ENCODE measurements at regions not wholly inside any gene's neighbourhood (a gene's known extent, or its start where the extent isn't known, plus 50 kb on each side); places are given as distances from the start of the nearest gene placed in this dataset.
A peak's percentile ranks its signal among the peaks of the same experiment; 100 is the strongest.
"Not testable (repeated sequence)": the region's sequence is repeated elsewhere in the genome, so short reads cannot be mapped to it uniquely, and the experiment has no call there.

GRCh38 chr18:32884543-32884942, 111.7 kb upstream of the KLHL14 start:
- peak; percentile 26 for DNase-seq (ENCODE audit: low spot score)

DNA sequence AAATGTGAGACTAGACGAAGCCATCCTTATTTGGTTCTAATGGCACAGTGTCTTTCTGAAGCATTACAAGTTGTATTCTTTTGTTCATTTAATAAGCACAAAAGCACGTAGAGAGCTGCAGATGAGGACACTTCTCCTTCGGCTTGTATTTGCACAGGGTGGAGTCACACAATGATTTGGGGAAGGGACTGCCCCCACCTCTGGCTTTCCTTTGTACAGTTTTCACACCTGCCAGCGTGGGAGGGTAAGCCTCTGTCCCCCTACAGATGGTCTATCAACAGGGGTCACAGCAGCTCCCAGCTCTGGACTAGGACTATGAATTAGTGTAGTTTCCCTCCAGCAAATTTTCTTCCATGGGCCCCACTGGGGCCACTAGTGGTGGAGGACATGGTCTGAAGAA, 108.2 kb upstream of the KLHL14 start:
- no peak for DNase-seq (ENCODE audit: low spot score)

DNA sequence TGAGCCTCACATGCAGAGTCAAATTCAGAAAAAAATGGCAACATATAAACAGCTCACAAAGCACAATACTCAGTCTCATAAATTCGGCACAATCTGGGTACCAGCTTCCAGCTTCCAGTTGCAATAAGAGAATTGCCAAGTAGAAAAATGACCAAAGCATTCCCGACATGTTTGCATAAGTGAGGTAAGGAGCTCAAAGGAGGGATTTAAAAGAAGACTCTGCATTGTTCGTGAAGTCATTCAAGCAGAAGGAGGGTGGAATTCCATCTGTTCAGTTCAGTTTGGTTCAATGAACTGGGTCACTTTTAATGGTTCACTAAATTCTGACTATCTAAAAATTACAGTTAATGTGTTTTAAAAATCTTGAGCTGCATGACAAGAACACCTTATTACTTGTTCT, 106.7 kb upstream of the KLHL14 start:
- no peak for DNase-seq (ENCODE audit: low spot score)

DNA sequence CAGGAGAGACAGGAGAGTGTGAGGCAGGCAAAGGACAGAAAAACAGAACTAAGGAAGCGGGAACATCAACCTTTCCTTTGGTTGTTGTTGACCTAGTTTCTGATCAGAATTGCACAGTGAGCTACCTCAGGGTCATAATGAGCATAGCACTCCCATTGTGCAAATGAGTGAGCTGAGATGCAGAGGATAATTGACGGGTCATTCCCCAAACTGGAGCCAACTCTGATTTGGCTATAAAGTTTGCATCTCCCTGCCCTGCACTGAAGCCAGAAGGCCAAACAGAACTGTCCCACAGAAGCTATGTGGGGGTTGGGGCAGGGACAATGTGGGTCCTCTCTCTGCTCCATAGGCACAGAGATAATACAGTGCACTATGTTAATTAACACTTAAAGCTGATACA, 105.6 kb upstream of the KLHL14 start:
- DNase-seq (ENCODE audit: low spot score) = no peak

- DNase-seq (ENCODE audit: low spot score) = no peak
Measured at GRCh38 chr18:32877371-32877770, 104.5 kb upstream of the KLHL14 start.

DNA sequence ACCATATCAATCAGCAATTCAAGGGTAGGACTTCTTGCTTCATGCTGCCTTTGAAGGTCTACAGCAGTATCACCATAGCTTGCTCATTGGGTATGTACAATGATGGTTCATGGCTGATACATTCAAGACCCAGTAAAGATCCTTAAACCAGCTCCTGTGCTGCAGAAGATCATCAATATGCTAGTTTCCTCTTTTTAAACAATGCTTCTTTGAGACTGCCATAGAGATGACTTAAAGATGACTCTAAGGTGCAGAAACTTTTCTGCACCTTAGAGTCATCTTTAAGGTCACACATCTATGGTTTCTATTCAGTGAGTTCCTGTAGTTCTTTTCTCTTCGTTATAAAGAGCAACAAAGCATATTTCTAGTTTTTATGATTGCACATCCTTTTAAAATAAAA, 102.8 kb upstream of the KLHL14 start:
- no peak for DNase-seq (ENCODE audit: low spot score)

DNA sequence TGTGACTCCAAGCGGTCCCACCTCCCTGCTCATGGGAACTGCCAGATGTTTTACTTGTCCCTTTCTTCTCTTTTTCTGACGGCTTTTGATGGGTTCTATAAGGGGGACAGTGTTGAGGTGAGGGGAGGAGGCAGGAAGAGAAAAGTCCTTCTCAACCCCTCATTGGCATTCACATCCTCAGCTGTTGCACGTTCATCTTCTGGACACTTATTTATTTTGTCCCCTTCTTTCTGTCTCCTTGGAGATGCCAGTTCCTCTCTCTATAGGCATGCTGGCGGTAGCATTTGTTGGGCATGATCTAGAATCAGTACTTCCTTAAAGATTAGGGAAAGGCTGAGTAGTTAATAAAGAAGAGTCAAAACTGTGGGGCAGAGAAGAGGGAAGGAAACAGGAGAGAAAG, 99.0 kb upstream of the KLHL14 start:
- DNase-seq (ENCODE audit: low spot score) = no peak

DNA sequence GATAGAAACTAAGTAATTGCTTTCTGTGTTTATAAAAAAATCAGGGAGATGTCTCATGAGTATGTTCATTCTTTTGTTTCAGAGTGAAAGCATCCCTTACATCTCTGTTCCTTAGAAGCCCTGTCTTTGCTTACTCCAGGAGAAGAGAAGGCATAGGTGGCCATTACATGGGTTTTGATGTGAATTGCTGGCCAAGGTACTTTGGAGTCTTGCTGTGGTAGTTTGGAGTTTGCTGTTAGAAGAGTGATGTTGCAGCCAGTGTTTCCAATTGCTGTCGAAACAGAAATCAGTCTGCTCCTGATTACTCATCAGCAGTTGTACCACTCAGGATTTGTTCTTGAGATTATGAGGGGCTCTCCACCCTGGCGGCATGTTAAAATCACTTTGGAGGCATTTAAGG, 97.8 kb upstream of the KLHL14 start:
- DNase-seq (ENCODE audit: low spot score) = no peak

- DNase-seq (ENCODE audit: low spot score) = peak; percentile 31
Measured at GRCh38 chr18:32868406-32868805, 95.6 kb upstream of the KLHL14 start.

DNA sequence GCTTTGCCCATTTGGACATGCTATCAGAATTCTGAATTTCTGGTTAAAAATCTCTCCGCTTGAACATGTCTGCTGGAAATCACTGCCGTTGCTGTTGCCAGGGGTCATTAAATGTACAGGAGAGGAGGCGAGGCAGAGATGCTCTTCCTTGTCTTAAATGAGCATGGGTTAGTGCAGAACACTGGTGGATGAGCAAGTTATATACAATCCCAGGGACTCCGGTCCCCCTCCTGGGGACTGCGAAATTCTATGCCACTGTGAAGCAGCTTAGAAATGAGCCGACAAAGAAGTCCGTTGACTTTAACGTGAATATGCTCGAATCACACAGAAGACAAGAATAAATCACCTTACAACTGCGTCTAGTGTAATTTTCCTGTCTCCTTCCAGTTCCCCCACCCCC, 95.1 kb upstream of the KLHL14 start:
- DNase-seq (ENCODE audit: low spot score) = no peak

DNA sequence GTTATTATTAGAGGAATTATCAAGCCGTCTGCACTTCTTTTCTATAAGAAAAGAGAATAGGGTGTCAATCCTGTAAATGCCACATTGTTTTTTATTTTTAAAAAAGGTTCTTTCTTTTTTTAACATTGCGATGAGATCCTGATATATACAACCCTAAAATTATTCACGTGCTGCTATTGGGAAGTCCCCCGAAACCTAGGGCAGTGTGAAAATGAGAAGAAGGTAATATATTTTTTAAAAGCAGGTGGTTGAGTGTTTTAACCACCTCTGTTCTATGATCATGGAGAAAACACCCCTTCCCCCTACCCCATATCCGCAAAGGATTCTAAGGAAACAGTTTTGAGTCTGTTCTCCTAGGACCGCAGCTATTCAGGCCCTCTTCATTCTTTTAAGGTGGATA, 94.5 kb upstream of the KLHL14 start:
- no peak for DNase-seq (ENCODE audit: low spot score)

- not testable (repeated sequence) for DNase-seq (ENCODE audit: low spot score)
Measured at GRCh38 chr18:32862031-32862430, 89.2 kb upstream of the KLHL14 start.

DNA sequence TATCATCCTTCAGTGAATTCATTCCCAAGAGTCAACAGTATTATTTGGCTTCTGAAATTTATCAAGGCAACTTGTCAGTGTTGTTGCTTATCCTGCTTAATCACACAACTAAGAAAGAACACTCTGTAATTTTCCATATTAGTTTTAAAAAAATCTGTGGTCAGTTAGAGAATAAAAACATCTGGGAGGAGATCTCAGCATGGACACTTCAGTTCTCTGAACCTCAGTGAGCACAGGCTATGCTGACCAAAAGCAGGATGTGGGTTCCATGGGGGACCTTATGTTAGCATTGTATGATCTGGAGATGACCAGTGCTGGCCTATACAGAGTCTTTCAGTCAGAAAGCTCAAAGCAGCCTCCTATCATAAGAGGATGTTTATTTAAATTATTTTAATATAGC, 79.1 kb upstream of the KLHL14 start:
- no peak for DNase-seq (ENCODE audit: low spot score)

DNA sequence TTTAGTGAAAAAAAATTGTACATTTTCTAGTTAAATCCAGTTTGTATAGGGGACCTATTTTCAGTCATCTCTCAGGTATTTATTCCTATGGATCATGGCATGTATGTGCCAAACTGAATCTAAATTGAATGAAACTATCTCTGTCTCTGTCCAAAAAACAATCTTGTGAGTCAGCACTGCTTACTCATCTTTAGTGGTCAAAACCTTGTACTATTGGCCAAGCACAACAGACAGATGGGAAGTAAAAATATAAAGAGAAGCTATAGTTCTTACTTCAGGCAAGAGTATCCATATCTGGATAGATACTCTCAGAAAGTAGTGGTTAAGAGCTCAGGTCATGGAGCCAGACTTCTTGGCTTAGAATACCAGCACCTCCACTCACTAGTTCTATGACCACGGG, 76.0 kb upstream of the KLHL14 start:
- DNase-seq (ENCODE audit: low spot score) = no peak

DNA sequence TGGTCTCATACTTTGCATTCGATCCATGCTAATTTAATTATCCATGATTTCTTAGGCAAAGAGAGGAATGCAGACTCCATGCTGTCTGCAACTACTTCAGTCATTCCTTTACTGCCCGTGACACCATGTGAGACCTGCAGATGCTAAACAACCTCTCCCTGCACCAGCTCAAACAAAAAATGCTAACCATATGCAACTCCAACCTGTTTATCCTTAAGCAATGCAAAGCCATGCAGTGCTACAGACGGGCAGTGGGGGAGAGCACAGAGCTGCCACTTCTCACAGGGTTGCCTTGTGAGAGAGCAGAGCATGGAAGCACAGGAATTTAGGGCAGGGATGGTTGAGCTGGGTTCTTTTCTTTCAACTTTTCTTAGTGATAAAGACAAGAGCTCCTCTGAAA, 74.9 kb upstream of the KLHL14 start:
- no peak for DNase-seq (ENCODE audit: low spot score)

GRCh38 chr18:32846896-32847295, 74.1 kb upstream of the KLHL14 start:
- DNase-seq (ENCODE audit: low spot score) = no peak

- DNase-seq (ENCODE audit: low spot score) = no peak
Measured at GRCh38 chr18:32840962-32841361, 68.1 kb upstream of the KLHL14 start.

DNA sequence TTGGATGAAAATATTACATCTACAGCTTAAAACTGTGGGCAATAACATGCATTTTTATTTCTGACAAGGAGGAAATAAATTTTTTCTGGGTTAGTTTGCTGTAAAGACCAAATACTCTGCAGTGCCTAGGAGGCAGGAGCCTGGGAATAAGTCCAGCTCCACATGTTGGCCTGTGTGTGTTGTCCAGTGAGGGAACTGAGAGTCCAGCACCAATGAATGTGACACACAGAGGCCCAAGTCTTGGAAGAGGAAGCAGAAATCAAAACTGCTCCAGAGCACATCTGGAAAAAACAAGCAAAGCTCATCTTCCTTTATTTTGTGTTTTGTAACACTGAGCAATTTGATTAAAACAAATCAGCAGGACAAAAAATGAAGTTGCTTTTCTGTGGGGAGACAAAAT, 63.1 kb upstream of the KLHL14 start:
- no peak for DNase-seq (ENCODE audit: low spot score)

- DNase-seq (ENCODE audit: low spot score) = no peak
Measured at GRCh38 chr18:32831781-32832180, 59.0 kb upstream of the KLHL14 start.

GRCh38 chr18:32823226-32823625, 50.4 kb upstream of the KLHL14 start:
- DNase-seq (ENCODE audit: low spot score) = no peak

Measured in germinal center (tissue), 1 donor.